Ovary (tissue), 7 donors: ENCODE measurements at regions not wholly inside any gene's neighbourhood (a gene's known extent, or its start where the extent isn't known, plus 50 kb on each side); places are given as distances from the start of the nearest gene placed in this dataset.

Experiments
- DNase-seq, 5 donors: peaks; one replicate each; pipeline ENCODE4 v3.0.0-alpha.2; 2019 to 2020
- H3K27ac ChIP-seq, 2 donors: fragments of 200-600 bp; one replicate each; pipeline versions ENCODE4 v1.5.1 to v1.8.0; 2019 to 2022
- H3K27me3 ChIP-seq: fragments of 200-600 bp; one replicate; pipeline ENCODE4 v1.8.0; 2022
- H3K36me3 ChIP-seq: fragments of 200-600 bp; sonication (generic); one replicate; pipeline ENCODE4 v1.5.1; 2019
- H3K4me1 ChIP-seq: one replicate; pipeline ENCODE4 v1.8.1; 2013; ENCODE audit warnings: mild to moderate bottlenecking, moderate library complexity; ENCODE audit not compliant: insufficient read depth
- H3K4me3 ChIP-seq: fragments of 200-600 bp; sonication (generic); one replicate; pipeline ENCODE4 v1.5.1; 2017
- H3K9me3 ChIP-seq, 2 donors: fragments of 200-600 bp in 1 of 2; sonication (generic) in 1 of 2; one replicate each; pipeline versions ENCODE4 v1.5.1 to v1.8.1; 2013 to 2019; ENCODE audit warnings: mild to moderate bottlenecking in 1 of 2, moderate library complexity in 1 of 2
- EP300 ChIP-seq: sonication (generic); formaldehyde crosslinking; IDR thresholded peaks from one replicate; pipeline ENCODE4 v1.6.1; 2017; ENCODE audit warnings: antibody characterized with exemption
- POLR2A ChIP-seq: fragments of 450-650 bp; IDR thresholded peaks from one replicate; pipeline ENCODE4 v1.6.1; 2017; ENCODE audit warnings: antibody characterized with exemption, mild to moderate bottlenecking, moderate library complexity
- WGBS, 3 donors: extraction: QIAGEN DNeasy Blood & Tissue Kit in 1 of 3; methylation state at CpG; one replicate each; pipeline versions ENCODE4 v1.1.5 to v1.1.7; 2013 to 2017; 5-methylcytosine and 5-hydroxymethylcytosine counted together
- intact Hi-C, 4 donors: fragments of 100-400 bp; cut with DNase I; formaldehyde crosslinking; loops; one replicate each; pipeline versions ENCODE4 v1.11.0 to v1.15.1; 2022 to 2023
- TF ChIP-seq, protein P1 (sequence below), 3 donors: fragments of 450-650 bp in 2 of 3; fragments of 200-600 bp in 1 of 3; IDR thresholded peaks; one replicate each; pipeline versions ENCODE4 v1.5.1 to v1.8.0; 2016 to 2022; ENCODE audit warnings: antibody characterized with exemption in 3 of 3, mild to moderate bottlenecking in 1 of 3
- donor health status: DM: no; HTN: no; CAD: no; lungs with moderate emphysema.
- donor health status: DM: no; HTN: no; CAD: no.
- donor health status: Bipolar disorder and iron deficiency.
- donor health status: DM: no; HTN: no; CAD: no.
- donor health status: DM: yes; HTN: yes; CAD: no.

DNA sequence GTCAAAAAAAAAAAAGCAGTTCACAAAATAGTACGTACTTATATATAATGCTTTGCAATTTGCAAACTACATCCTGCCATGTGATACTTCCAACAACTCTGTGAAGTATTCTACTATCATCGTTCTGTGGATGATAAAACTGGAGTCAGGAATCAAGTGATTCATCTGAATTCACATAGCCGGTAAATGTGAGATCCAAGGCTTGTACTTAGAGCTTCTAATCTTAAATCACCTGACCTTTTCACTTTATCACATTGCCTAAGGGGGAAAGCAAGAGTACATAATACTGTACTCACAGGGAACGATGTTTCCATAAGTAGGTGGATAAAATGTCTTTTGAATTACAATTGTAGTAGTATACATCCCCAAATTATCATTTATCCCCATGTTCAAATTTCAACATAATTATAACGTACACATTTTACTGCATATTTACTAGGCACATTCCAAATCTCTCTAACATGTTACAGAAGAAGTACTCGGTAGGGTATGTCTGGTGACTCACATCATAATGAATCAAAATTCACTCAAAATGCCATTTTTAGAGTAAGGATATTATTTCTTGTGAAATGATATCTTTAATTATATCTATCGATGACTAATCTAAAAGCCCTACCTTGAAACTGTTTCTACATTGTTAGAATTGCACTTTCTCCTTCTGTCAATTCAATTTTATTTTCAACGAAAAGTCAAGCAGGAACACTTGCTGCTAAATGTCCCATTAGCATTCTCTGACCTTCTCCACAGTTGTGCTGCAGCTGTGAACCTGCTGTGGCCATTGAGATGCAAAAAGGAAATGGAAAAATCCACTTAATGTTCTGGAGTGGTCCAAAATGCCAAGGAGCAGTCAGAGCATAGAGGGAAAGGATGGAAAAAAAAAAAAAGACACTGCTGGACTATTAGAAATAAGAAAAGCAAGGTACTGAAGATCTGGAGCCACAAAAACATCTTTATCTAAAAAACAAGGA lies 78.9 kb downstream of the OR2K2 start:
- H3K27me3 ChIP-seq: no peaks in the 10 kb centered on the region
- H3K4me3 ChIP-seq: no peak overlapping the region
- intact Hi-C loops: no loop called here
- no peak for DNase-seq
- H3K36me3 ChIP-seq: no peaks in the 10 kb centered on the region
- no peak overlapping the region for H3K27ac ChIP-seq
- no peaks in the 10 kb centered on the region for H3K9me3 ChIP-seq
- WGBS, 3 donors: 73 to 75% (median 75%) methylated on average over 8 of the region's 8 CpGs
- no peak for TF ChIP-seq POLR2A
- TF ChIP-seq EP300: no peak
- TF ChIP-seq, protein P1, sequence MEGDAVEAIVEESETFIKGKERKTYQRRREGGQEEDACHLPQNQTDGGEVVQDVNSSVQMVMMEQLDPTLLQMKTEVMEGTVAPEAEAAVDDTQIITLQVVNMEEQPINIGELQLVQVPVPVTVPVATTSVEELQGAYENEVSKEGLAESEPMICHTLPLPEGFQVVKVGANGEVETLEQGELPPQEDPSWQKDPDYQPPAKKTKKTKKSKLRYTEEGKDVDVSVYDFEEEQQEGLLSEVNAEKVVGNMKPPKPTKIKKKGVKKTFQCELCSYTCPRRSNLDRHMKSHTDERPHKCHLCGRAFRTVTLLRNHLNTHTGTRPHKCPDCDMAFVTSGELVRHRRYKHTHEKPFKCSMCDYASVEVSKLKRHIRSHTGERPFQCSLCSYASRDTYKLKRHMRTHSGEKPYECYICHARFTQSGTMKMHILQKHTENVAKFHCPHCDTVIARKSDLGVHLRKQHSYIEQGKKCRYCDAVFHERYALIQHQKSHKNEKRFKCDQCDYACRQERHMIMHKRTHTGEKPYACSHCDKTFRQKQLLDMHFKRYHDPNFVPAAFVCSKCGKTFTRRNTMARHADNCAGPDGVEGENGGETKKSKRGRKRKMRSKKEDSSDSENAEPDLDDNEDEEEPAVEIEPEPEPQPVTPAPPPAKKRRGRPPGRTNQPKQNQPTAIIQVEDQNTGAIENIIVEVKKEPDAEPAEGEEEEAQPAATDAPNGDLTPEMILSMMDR (IDR thresholded peaks at IDR 0.05): no peak
- H3K4me1 ChIP-seq: no peaks in the 10 kb centered on the region

DNA sequence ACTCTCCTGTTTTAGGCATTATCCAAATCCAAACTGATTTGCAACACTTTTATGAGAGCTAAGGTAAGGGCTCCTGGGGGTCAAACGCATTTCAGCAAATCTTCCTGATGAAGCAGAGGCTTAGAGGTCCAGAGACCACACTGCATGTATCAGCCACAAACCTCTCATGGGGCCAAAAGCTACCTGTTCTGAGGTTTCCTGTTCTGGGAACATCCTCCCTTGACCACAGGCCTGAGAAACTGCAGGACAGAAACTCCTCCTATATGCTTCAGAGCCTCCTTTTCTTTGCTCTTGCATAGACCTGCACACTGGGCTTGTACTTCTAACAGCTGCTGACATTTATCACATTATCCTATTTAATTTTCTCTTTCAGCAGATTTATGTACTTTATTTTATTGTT lies 92.6 kb downstream of the OR2K2 start:
- WGBS, 3 donors: 87 to 100% (median 87%) methylated on average over 1 of the region's 1 CpG

DNA sequence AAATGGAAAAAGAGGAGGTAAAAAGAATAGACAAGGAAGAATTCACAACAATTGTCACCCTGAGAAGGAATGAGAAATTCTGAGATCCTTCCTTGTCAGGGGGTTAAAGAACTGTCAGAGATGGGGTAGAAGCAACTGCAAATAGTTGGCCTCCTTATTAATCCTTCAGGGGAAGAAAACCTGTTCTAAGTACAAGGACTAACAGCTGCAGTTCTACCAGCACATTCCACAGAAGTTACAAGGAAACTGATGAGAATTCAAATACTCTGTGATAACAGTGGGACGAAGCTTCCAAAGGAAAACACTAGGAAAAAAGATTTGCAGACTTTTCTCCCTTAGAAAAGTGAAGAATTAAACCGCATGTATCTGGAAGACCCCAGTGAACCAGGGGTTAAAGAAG lies 93.7 kb downstream of the OR2K2 start:
- Histone ChIP-seq H3K27ac (no peak overlapping the region), H3K36me3 (no peaks in the 10 kb centered on the region), H3K4me3 (no peak overlapping the region), H3K27me3 (no peaks in the 10 kb centered on the region), H3K9me3 (no peaks in the 10 kb centered on the region), H3K4me1 (no peaks in the 10 kb centered on the region)
- 9 to 21% (median 12%) methylated on average over 2 of the region's 2 CpGs for WGBS, 3 donors
- intact Hi-C loops: no loop called here
- no peak for TF ChIP-seq EP300
- TF ChIP-seq, protein P1 (IDR thresholded peaks at IDR 0.05): no peak
- TF ChIP-seq POLR2A: no peak
- DNase-seq: no peak

More for the DNA sequence above, 92.6 kb downstream of the OR2K2 start:
- H3K4me3 ChIP-seq: no peak overlapping the region
- H3K27me3 ChIP-seq: no peaks in the 10 kb centered on the region
- no peaks in the 10 kb centered on the region for H3K4me1 ChIP-seq
- TF ChIP-seq, protein P1 (IDR thresholded peaks at IDR 0.05): no peak
- no peak overlapping the region for H3K27ac ChIP-seq
- no peaks in the 10 kb centered on the region for H3K36me3 ChIP-seq
- DNase-seq: no peak
- no peaks in the 10 kb centered on the region for H3K9me3 ChIP-seq
- intact Hi-C loops: no loop called here

DNA sequence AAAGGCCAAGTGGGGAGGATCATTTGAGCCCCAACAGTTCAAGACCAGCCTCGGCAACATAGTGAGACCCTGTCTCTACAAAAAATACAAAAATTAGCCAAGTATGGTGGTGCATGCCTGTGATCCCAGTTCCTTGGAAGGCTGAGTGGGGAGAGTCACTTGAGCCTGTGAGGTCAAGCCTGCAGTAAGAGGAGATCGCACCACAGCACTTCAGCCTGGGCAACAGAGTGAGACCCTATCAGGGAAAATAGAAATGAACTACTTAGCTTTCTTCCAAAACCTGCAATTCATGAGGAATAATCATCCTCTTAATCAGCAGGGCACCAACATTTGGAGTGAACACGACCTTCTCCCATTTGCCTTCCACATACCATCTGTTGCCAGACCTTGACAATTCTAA lies 96.1 kb downstream of the OR2K2 start:
- DNase-seq: no peak
- intact Hi-C loops: no loop called here
- TF ChIP-seq, protein P1 (IDR thresholded peaks at IDR 0.05): no peak
- TF ChIP-seq POLR2A (no peak), EP300 (no peak)
- Histone ChIP-seq H3K9me3 (no peaks in the 10 kb centered on the region), H3K27me3 (no peaks in the 10 kb centered on the region), H3K27ac (no peak overlapping the region), H3K4me1 (no peaks in the 10 kb centered on the region), H3K36me3 (no peaks in the 10 kb centered on the region), H3K4me3 (no peak overlapping the region)
- 74 to 85% (median 81%) methylated on average over 3 of the region's 3 CpGs for WGBS, 3 donors
